HL-60 (cell line): ENCODE measurements at regions not wholly inside any gene's neighbourhood (a gene's known extent, or its start where the extent isn't known, plus 50 kb on each side); places are given as distances from the start of the nearest gene placed in this dataset.

Source experiments
- DNase-seq, 2 experiments: peaks; one replicate each; pipeline ENCODE4 v3.0.0-alpha.2; 2010 to 2020; ENCODE audit warnings: low read depth in 1 of 2, low spot score in 1 of 2
- H3K27ac ChIP-seq: fragments of 250-450 bp; sonication (Bioruptor Pico); replicated peaks from 2 replicates; pipeline ENCODE4 v1.5.1; 2020; ENCODE audit warnings: mild to moderate bottlenecking, moderate library complexity
- H3K27me3 ChIP-seq: fragments of 250-450 bp; sonication (Bioruptor Pico); 2 replicates; pipeline ENCODE4 v1.5.1; 2021; ENCODE audit warnings: mild to moderate bottlenecking, moderate library complexity; ENCODE audit not compliant: insufficient read depth, poor library complexity, severe bottlenecking
- H3K4me3 ChIP-seq: replicated peaks from 2 replicates; pipeline ENCODE4 v1.5.1; 2011; ENCODE audit warnings: mild to moderate bottlenecking, control low read depth, low read length; ENCODE audit not compliant: insufficient read depth
- GABPA ChIP-seq: IDR thresholded peaks from 2 replicates; pipeline ENCODE4 v1.6.1; 2012; ENCODE audit warnings: low read depth
- POLR2AphosphoS5 ChIP-seq: IDR thresholded peaks from 2 replicates; pipeline ENCODE4 v1.6.1; 2012; ENCODE audit warnings: low read depth
- SPI1 ChIP-seq: IDR thresholded peaks from 2 replicates; pipeline ENCODE4 v1.6.1; 2012; ENCODE audit warnings: low read depth, mild to moderate bottlenecking, borderline replicate concordance
- TF ChIP-seq, protein P1 (sequence below): IDR thresholded peaks from 2 replicates; pipeline ENCODE4 v1.6.1; 2012; ENCODE audit warnings: low read depth; ENCODE audit not compliant: insufficient replicate concordance
- TF ChIP-seq, protein P2 (sequence below): IDR thresholded peaks from one replicate; pipeline ENCODE4 v1.5.1; 2011; ENCODE audit warnings: low read length, control low read depth, inconsistent platforms; ENCODE audit not compliant: insufficient read depth

DNA sequence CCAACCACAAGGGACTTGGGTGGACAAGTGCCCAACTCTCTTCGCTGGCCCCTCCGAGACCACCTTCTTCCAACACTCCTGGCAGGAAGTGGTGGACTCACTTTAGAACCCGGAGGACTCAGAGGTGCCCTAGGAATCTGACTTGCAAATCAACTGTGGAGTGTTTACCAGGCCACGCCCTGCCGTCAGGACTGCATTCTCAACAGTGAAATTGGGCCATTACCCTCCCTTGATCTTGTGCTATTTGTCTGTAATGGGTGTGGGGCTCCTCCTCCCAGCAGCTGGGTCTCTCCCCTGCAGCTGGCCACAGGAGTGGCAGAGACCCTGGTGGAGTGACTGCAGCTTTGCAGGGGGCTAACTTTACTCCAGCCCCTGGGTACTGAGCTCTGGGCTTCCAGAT, 212.2 kb upstream of the RPL38 start:
- H3K27ac ChIP-seq, result no peak overlapping the region
- DNase-seq, result no peak
- no peak for TF ChIP-seq POLR2AphosphoS5
- no peak for TF ChIP-seq SPI1
- TF ChIP-seq, protein P1, sequence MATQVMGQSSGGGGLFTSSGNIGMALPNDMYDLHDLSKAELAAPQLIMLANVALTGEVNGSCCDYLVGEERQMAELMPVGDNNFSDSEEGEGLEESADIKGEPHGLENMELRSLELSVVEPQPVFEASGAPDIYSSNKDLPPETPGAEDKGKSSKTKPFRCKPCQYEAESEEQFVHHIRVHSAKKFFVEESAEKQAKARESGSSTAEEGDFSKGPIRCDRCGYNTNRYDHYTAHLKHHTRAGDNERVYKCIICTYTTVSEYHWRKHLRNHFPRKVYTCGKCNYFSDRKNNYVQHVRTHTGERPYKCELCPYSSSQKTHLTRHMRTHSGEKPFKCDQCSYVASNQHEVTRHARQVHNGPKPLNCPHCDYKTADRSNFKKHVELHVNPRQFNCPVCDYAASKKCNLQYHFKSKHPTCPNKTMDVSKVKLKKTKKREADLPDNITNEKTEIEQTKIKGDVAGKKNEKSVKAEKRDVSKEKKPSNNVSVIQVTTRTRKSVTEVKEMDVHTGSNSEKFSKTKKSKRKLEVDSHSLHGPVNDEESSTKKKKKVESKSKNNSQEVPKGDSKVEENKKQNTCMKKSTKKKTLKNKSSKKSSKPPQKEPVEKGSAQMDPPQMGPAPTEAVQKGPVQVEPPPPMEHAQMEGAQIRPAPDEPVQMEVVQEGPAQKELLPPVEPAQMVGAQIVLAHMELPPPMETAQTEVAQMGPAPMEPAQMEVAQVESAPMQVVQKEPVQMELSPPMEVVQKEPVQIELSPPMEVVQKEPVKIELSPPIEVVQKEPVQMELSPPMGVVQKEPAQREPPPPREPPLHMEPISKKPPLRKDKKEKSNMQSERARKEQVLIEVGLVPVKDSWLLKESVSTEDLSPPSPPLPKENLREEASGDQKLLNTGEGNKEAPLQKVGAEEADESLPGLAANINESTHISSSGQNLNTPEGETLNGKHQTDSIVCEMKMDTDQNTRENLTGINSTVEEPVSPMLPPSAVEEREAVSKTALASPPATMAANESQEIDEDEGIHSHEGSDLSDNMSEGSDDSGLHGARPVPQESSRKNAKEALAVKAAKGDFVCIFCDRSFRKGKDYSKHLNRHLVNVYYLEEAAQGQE, result no peak
- TF ChIP-seq, protein P2, sequence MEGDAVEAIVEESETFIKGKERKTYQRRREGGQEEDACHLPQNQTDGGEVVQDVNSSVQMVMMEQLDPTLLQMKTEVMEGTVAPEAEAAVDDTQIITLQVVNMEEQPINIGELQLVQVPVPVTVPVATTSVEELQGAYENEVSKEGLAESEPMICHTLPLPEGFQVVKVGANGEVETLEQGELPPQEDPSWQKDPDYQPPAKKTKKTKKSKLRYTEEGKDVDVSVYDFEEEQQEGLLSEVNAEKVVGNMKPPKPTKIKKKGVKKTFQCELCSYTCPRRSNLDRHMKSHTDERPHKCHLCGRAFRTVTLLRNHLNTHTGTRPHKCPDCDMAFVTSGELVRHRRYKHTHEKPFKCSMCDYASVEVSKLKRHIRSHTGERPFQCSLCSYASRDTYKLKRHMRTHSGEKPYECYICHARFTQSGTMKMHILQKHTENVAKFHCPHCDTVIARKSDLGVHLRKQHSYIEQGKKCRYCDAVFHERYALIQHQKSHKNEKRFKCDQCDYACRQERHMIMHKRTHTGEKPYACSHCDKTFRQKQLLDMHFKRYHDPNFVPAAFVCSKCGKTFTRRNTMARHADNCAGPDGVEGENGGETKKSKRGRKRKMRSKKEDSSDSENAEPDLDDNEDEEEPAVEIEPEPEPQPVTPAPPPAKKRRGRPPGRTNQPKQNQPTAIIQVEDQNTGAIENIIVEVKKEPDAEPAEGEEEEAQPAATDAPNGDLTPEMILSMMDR, result no peak
- TF ChIP-seq GABPA, result no peak
- H3K27me3 ChIP-seq, result no peaks in the 10 kb centered on the region
- H3K4me3 ChIP-seq, result no peak overlapping the region

GRCh38 chr17:73994946-73995345, 208.5 kb upstream of the RPL38 start:
- no peak for DNase-seq
- Histone ChIP-seq H3K4me3 (no peak overlapping the region), H3K27ac (no peak overlapping the region), H3K27me3 (peaks cover 3% of the 10 kb centered on the region)
- TF ChIP-seq POLR2AphosphoS5, result no peak
- TF ChIP-seq, protein P1, result no peak
- TF ChIP-seq SPI1, result no peak
- TF ChIP-seq, protein P2, result no peak
- no peak for TF ChIP-seq GABPA

- peaks cover 3% of the 10 kb centered on the region for H3K27me3 ChIP-seq
- no peak overlapping the region for H3K4me3 ChIP-seq
- H3K27ac ChIP-seq, result no peak overlapping the region
- no peak for DNase-seq
- TF ChIP-seq, protein P2, result no peak
- TF ChIP-seq POLR2AphosphoS5, result no peak
- no peak for TF ChIP-seq SPI1
- TF ChIP-seq GABPA, result no peak
- TF ChIP-seq, protein P1, result no peak
Measured at GRCh38 chr17:73997059-73997458, 206.4 kb upstream of the RPL38 start.
